ENCODE measurements at regions not wholly inside any gene's neighbourhood (a gene's known extent, or its start where the extent isn't known, plus 50 kb on each side); places are given as distances from the start of the nearest gene placed in this dataset.

DNA sequence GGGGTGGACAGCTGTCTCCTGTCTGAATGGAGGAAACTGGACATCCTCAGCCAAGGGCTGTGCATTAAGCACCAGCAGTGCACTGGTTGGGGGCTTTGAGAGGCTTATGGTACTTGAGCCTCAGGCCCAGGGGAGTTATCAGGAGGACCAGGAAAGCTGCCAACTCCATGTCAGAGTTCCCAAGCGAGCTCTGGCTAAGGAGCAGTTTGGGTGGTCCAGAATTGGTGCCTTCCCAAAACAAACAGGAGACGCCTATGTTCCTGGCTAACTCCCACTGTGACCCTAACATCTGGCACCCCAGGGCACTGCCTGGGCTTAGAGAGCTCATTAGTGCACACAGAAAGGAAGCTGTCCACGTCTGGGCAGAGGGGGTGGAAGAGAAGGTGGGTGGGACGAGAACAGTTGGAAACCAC is 408.6 kb upstream of the NPVF start:
- TF ChIP-seq CTCF (conservative IDR thresholded peaks at IDR 0.05 in 1 of 2, IDR thresholded peaks at IDR 0.05 in 1 of 2; ENCODE audit: extremely low read depth in 1 of 2, insufficient read depth in 1 of 2, low read depth in 1 of 2, low read length in 2 of 2): no peak
- no peak for TF ChIP-seq EZH2 (IDR thresholded peaks at IDR 0.05; ENCODE audit: borderline replicate concordance, low read length)
